ENCODE measurements at regions not wholly inside any gene's neighbourhood (a gene's known extent, or its start where the extent isn't known, plus 50 kb on each side); places are given as distances from the start of the nearest gene placed in this dataset.

DNA sequence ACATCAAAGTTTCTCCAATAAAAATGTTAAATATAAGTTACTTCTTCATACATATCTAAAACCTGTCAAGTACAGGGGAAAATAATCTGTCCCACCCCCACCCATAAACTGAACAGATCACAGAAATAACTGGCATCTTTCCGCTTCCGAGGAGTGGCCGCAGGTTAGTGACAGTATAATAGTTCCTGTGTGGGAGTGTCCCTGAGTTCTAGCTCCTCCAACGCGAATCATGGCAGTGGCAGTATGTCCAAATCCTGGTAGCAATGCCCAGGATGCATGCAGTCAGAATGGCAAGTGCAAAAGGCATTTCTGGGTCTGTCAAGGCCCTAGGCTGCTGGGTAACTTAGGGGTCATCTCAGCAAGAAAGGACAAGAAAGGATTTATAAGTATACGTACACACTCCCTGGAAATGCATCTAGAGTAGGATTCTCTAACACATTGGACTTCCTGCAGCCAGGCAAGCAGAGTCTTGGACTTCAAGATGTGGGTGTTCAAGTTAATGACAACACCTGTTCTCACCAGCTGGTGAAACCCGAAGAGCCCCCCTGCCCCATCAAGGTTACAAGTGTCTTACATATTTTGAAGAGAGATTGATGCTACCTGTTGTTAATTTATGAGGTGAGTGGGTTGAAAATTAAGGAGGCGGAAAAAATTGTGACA is 94.4 kb upstream of the COL1A2 start:
- TF ChIP-seq, protein P1, sequence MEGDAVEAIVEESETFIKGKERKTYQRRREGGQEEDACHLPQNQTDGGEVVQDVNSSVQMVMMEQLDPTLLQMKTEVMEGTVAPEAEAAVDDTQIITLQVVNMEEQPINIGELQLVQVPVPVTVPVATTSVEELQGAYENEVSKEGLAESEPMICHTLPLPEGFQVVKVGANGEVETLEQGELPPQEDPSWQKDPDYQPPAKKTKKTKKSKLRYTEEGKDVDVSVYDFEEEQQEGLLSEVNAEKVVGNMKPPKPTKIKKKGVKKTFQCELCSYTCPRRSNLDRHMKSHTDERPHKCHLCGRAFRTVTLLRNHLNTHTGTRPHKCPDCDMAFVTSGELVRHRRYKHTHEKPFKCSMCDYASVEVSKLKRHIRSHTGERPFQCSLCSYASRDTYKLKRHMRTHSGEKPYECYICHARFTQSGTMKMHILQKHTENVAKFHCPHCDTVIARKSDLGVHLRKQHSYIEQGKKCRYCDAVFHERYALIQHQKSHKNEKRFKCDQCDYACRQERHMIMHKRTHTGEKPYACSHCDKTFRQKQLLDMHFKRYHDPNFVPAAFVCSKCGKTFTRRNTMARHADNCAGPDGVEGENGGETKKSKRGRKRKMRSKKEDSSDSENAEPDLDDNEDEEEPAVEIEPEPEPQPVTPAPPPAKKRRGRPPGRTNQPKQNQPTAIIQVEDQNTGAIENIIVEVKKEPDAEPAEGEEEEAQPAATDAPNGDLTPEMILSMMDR (IDR thresholded peaks at IDR 0.05), result no peak
- TF ChIP-seq POLR2A (IDR thresholded peaks at IDR 0.05), result no peak
